Panc1 (cell line): ENCODE measurements at regions not wholly inside any gene's neighbourhood (a gene's known extent, or its start where the extent isn't known, plus 50 kb on each side); places are given as distances from the start of the nearest gene placed in this dataset.

ENCODE experiments used
- ATAC-seq: fragments of 200-7000 bp; cut with Tn5 transposase; 2 replicates; pipeline ENCODE4 v1.9.1; 2020; ENCODE audit warnings: mild to moderate bottlenecking, moderate library complexity
- BruUV-seq: library from RNA; stranded (reverse); fragments of 400-500 nt; replicated peaks from 2 replicates; lab custom pipeline; 2021; lab: Mats Ljungman, UMichigan
- CTCF ChIA-PET: fragments of 300-600 bp; sonication (Branson Sonifier 250); formaldehyde crosslinking; loops from one replicate; lab custom pipeline; 2022; ENCODE audit warnings: antibody characterized with exemption; lab: Charles Lee
- POLR2A ChIA-PET: fragments of 300-600 bp; sonication (Branson Sonifier 250); formaldehyde crosslinking; loops from one replicate; lab custom pipeline; 2022; ENCODE audit warnings: antibody characterized with exemption; lab: Charles Lee
- DNase-seq: peaks from one replicate; pipeline ENCODE4 v3.0.0-alpha.2; 2010; ENCODE audit warnings: low read depth, low spot score
- H3K27ac ChIP-seq: 2 replicates; pipeline ENCODE4 v1.5.1; 2011; ENCODE audit warnings: mild to moderate bottlenecking, low read length, inconsistent platforms
- H3K27me3 ChIP-seq: fragments of 200-500 bp; sonication (Bioruptor generic); 2 replicates; pipeline ENCODE4 v1.6.0; 2014; ENCODE audit warnings: low read length, inconsistent platforms; ENCODE audit not compliant: control insufficient read depth, insufficient read depth
- H3K36me3 ChIP-seq: fragments of 200-500 bp; sonication (Bioruptor generic); 2 replicates; pipeline ENCODE4 v1.5.1; 2014; ENCODE audit warnings: inconsistent platforms, mild to moderate bottlenecking, low read length, moderate library complexity; ENCODE audit not compliant: control insufficient read depth, insufficient read depth
- H3K4me1 ChIP-seq: 2 replicates; pipeline ENCODE4 v1.5.1; 2011; ENCODE audit warnings: inconsistent platforms, mild to moderate bottlenecking, low read length, moderate library complexity; ENCODE audit not compliant: control insufficient read depth, insufficient read depth
- H3K4me3 ChIP-seq, 2 experiments: 2 replicates each; pipeline ENCODE4 v1.5.1; 2011 to 2012; ENCODE audit warnings: low read depth in 2 of 2, low read length in 2 of 2, mild to moderate bottlenecking in 2 of 2, inconsistent platforms in 1 of 2, moderate library complexity in 1 of 2
- H3K9me3 ChIP-seq: fragments of 200-500 bp; sonication (Bioruptor generic); 2 replicates; pipeline ENCODE4 v1.5.1; 2014; ENCODE audit warnings: low read depth, mild to moderate bottlenecking, inconsistent platforms, low read length, moderate library complexity; ENCODE audit not compliant: control insufficient read depth, insufficient read depth
- POLR2AphosphoS5 ChIP-seq: IDR thresholded peaks from 2 replicates; pipeline ENCODE4 v1.6.1; 2012; ENCODE audit warnings: mild to moderate bottlenecking, low read depth, low read length, moderate library complexity
- SIN3A ChIP-seq: IDR thresholded peaks from 2 replicates; pipeline ENCODE4 v1.6.1; 2012; ENCODE audit warnings: low read depth, mild to moderate bottlenecking, low read length, moderate library complexity, borderline replicate concordance; ENCODE audit not compliant: insufficient read depth
- TCF7L2 ChIP-seq: IDR thresholded peaks from 2 replicates; pipeline ENCODE4 v1.6.1; 2011; ENCODE audit warnings: mild to moderate bottlenecking, low read depth, low read length, inconsistent platforms
- in situ Hi-C: cut with HindIII; loops from 2 replicates; pipeline ENCODE4 v1.10.0; 2016; ENCODE audit warnings: low sequenced_read_pairs, low pct_unique_long_range_greater_than_20kb
- intact Hi-C: fragments of 100-400 bp; cut with micrococcal nuclease; formaldehyde crosslinking; loops from one replicate; pipeline ENCODE4 v1.10.0; 2022; ENCODE audit not compliant: unreplicated experiment
- TF ChIP-seq, protein P1 (sequence below): fragments of 450-650 bp; IDR thresholded peaks from 2 replicates; pipeline ENCODE4 v1.5.1; 2017; ENCODE audit warnings: mild to moderate bottlenecking
- TF ChIP-seq, protein P2 (sequence below), 2 experiments: IDR thresholded peaks; 2 replicates each; pipeline ENCODE4 v1.6.1; 2011 to 2012; ENCODE audit warnings: low read depth in 2 of 2, control low read depth in 1 of 2, low read length in 1 of 2, mild to moderate bottlenecking in 1 of 2, moderate library complexity in 1 of 2; ENCODE audit not compliant: insufficient read depth in 1 of 2

- Histone ChIP-seq H3K9me3 (no peaks in the 10 kb centered on the region), H3K27me3 (no peaks in the 10 kb centered on the region), H3K4me1 (no peaks in the 10 kb centered on the region), H3K27ac (no peak overlapping the region), H3K36me3 (no peaks in the 10 kb centered on the region), H3K4me3 (no peak overlapping the region)
- ATAC-seq (no peak), DNase-seq (no peak)
- TF ChIP-seq SIN3A, result no peak
- TF ChIP-seq, protein P1, sequence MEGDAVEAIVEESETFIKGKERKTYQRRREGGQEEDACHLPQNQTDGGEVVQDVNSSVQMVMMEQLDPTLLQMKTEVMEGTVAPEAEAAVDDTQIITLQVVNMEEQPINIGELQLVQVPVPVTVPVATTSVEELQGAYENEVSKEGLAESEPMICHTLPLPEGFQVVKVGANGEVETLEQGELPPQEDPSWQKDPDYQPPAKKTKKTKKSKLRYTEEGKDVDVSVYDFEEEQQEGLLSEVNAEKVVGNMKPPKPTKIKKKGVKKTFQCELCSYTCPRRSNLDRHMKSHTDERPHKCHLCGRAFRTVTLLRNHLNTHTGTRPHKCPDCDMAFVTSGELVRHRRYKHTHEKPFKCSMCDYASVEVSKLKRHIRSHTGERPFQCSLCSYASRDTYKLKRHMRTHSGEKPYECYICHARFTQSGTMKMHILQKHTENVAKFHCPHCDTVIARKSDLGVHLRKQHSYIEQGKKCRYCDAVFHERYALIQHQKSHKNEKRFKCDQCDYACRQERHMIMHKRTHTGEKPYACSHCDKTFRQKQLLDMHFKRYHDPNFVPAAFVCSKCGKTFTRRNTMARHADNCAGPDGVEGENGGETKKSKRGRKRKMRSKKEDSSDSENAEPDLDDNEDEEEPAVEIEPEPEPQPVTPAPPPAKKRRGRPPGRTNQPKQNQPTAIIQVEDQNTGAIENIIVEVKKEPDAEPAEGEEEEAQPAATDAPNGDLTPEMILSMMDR, result no peak
- TF ChIP-seq, protein P2, sequence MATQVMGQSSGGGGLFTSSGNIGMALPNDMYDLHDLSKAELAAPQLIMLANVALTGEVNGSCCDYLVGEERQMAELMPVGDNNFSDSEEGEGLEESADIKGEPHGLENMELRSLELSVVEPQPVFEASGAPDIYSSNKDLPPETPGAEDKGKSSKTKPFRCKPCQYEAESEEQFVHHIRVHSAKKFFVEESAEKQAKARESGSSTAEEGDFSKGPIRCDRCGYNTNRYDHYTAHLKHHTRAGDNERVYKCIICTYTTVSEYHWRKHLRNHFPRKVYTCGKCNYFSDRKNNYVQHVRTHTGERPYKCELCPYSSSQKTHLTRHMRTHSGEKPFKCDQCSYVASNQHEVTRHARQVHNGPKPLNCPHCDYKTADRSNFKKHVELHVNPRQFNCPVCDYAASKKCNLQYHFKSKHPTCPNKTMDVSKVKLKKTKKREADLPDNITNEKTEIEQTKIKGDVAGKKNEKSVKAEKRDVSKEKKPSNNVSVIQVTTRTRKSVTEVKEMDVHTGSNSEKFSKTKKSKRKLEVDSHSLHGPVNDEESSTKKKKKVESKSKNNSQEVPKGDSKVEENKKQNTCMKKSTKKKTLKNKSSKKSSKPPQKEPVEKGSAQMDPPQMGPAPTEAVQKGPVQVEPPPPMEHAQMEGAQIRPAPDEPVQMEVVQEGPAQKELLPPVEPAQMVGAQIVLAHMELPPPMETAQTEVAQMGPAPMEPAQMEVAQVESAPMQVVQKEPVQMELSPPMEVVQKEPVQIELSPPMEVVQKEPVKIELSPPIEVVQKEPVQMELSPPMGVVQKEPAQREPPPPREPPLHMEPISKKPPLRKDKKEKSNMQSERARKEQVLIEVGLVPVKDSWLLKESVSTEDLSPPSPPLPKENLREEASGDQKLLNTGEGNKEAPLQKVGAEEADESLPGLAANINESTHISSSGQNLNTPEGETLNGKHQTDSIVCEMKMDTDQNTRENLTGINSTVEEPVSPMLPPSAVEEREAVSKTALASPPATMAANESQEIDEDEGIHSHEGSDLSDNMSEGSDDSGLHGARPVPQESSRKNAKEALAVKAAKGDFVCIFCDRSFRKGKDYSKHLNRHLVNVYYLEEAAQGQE (IDR thresholded peaks at IDR 0.05; ENCODE audit: insufficient read depth in 1 of 2, low read depth in 2 of 2, low read length in 1 of 2), result no peak
- no peak for TF ChIP-seq TCF7L2
- no peak for TF ChIP-seq POLR2AphosphoS5
- in situ Hi-C loops, result no loop called here
- intact Hi-C loops, result loop anchor here (5.0 kb wide), 1 partner anchor 245 kb away; no protein-coding TSS in a partner anchor
- CTCF ChIA-PET, result no interaction called here
- POLR2A ChIA-PET, result no interaction called here
- BruUV-seq, result no TSS peak
Measured at GRCh38 chr1:187442603-187443002, 613.9 kb downstream of the PLA2G4A start.

DNA sequence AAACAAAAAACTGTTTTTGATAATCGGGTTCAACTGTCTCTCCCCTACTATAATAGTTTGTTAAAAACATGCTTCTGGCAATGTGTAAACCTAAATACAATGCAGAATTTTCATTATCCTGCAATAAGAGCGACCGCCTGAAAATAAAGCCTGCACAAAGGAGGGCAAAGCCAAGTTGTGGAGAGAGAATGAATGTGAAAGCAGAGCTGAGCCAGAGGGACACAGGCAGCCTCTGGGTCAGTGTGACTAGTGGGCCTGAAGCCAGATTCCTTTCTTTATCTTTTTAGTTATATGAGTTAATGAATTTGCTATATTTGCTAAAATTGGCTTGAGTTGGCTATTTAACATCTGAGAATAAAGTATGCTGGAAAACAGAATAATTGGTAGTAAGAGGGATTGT lies 615.2 kb downstream of the PLA2G4A start:
- POLR2A ChIA-PET, result no interaction called here

More for the DNA sequence above, 615.2 kb downstream of the PLA2G4A start:
- ATAC-seq (no peak), DNase-seq (no peak)
- intact Hi-C loops (loop anchor here (5.0 kb wide), 1 partner anchor 247 kb away; no protein-coding TSS in a partner anchor), in situ Hi-C loops (no loop called here)
- CTCF ChIA-PET, result no interaction called here
- no peaks in the 10 kb centered on the region for H3K27me3 ChIP-seq
- TF ChIP-seq, protein P2 (IDR thresholded peaks at IDR 0.05; ENCODE audit: insufficient read depth in 1 of 2, low read depth in 2 of 2, low read length in 1 of 2), result no peak
- TF ChIP-seq SIN3A (no peak), TCF7L2 (no peak), POLR2AphosphoS5 (no peak)
- TF ChIP-seq, protein P1, result no peak
- no peaks in the 10 kb centered on the region for H3K36me3 ChIP-seq
- no TSS peak for BruUV-seq
- H3K27ac ChIP-seq, result no peak overlapping the region
- no peak overlapping the region for H3K4me3 ChIP-seq
- H3K9me3 ChIP-seq, result no peaks in the 10 kb centered on the region
- no peaks in the 10 kb centered on the region for H3K4me1 ChIP-seq
